ENCODE measurements at regions not wholly inside any gene's neighbourhood (a gene's known extent, or its start where the extent isn't known, plus 50 kb on each side); places are given as distances from the start of the nearest gene placed in this dataset.

DNA sequence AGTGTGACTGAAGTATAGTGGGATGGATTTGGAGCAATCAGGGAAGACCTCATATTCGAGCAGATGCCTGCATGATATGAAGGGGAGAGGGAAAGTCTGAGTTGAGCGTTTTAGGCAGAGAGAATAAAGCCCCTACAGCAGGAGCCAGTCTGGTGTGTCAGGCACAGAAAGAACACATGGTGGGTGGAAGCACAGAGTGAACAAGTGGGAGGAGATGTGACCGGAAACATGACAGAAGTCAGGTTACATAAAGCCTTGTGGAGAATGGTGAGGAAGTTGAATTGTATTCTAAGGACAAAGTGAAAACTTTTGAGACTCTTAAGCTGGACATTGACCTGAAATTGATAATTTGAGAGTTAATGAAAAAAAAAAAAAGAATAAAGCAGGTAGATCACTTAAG lies 541.0 kb downstream of the PLOD2 start:
- TF ChIP-seq, protein P1, sequence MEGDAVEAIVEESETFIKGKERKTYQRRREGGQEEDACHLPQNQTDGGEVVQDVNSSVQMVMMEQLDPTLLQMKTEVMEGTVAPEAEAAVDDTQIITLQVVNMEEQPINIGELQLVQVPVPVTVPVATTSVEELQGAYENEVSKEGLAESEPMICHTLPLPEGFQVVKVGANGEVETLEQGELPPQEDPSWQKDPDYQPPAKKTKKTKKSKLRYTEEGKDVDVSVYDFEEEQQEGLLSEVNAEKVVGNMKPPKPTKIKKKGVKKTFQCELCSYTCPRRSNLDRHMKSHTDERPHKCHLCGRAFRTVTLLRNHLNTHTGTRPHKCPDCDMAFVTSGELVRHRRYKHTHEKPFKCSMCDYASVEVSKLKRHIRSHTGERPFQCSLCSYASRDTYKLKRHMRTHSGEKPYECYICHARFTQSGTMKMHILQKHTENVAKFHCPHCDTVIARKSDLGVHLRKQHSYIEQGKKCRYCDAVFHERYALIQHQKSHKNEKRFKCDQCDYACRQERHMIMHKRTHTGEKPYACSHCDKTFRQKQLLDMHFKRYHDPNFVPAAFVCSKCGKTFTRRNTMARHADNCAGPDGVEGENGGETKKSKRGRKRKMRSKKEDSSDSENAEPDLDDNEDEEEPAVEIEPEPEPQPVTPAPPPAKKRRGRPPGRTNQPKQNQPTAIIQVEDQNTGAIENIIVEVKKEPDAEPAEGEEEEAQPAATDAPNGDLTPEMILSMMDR (IDR thresholded peaks at IDR 0.05), result no peak
- no peak for DNase-seq
- no peaks in the 10 kb centered on the region for H3K4me1 Mint-ChIP-seq (ENCODE audit: low read depth)
- peaks cover 54% of the 10 kb centered on the region for H3K9me3 Mint-ChIP-seq
- peaks cover 19% of the 10 kb centered on the region for H3K36me3 Mint-ChIP-seq (ENCODE audit: low read depth)
- no peak overlapping the region for H3K4me3 Mint-ChIP-seq
- no peak overlapping the region for H3K27ac Mint-ChIP-seq
- H3K27me3 Mint-ChIP-seq (ENCODE audit: insufficient read depth), result no peaks in the 10 kb centered on the region

DNA sequence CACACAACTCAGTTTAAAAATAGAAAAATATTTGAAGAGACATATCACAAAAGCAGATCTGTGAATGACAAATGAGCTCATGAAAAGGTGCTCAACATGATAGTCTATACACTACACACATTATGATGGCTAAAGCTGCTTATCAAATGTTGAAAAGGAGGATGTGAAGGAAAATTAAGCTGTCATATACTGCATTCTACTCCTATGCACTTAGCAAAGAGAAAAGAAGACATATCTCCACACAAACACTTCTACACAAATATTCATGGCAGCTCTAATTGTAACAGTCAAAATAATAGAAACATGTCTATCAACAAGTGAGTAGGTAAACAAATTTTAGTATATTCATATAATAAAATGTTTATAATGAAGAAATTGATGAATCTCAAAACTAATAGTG lies 540.5 kb downstream of the PLOD2 start:
- TF ChIP-seq, protein P1 (IDR thresholded peaks at IDR 0.05), result no peak
- Mint-ChIP-seq H3K4me3 (no peak overlapping the region), H3K36me3 (ENCODE audit: low read depth) (peaks cover 19% of the 10 kb centered on the region), H3K27ac (no peak overlapping the region), H3K9me3 (peaks cover 54% of the 10 kb centered on the region), H3K4me1 (ENCODE audit: low read depth) (no peaks in the 10 kb centered on the region), H3K27me3 (ENCODE audit: insufficient read depth) (no peaks in the 10 kb centered on the region)
- no peak for DNase-seq

DNA sequence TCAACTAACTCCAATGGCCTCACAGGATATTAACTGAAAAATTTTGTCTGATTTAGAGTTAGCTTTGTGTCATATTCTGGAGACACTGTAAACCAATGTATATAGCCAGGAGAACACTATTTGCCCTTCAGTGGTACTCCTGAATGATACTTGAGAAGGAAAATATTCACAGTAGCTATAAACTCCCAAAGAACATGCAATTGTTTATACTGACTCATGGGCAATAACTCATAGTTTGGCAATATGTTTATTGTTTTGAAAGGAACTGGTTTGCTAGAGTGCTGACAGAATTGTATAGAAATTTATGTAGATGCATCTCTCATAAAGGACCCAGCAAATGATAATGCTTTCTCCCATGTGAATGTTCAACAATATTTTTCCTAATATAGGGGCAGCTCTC lies 537.6 kb downstream of the PLOD2 start:
- no peak for DNase-seq
- peaks cover 42% of the 10 kb centered on the region for H3K9me3 Mint-ChIP-seq
- H3K27me3 Mint-ChIP-seq (ENCODE audit: insufficient read depth), result no peaks in the 10 kb centered on the region
- H3K36me3 Mint-ChIP-seq (ENCODE audit: low read depth), result peaks cover 15% of the 10 kb centered on the region
- TF ChIP-seq, protein P1 (IDR thresholded peaks at IDR 0.05), result no peak
- H3K4me1 Mint-ChIP-seq (ENCODE audit: low read depth), result no peaks in the 10 kb centered on the region
- H3K27ac Mint-ChIP-seq, result no peak overlapping the region
- H3K4me3 Mint-ChIP-seq, result no peak overlapping the region

DNA sequence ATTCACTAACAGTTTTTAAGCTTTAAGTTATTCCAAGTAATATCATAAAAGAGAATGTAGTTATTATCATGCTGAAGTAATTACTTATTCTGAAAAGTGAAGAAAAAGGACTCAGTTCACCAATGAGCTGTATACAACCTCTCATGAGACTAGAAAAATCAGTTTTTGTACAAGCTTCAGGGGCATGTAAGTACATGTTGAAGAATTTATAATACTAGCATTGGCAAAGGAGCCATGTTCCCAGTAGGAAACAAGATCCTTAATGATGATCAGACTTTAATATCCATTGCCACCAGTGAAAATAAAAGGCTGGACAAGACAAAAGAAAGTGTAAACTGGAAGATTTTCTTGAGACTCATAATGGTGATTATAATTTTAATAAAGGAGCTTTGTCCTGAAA lies 532.8 kb downstream of the PLOD2 start:
- Mint-ChIP-seq H3K36me3 (ENCODE audit: low read depth) (peaks cover 5% of the 10 kb centered on the region; the same call in 1 of the 2 replicates), H3K27me3 (ENCODE audit: insufficient read depth) (no peaks in the 10 kb centered on the region), H3K9me3 (peaks cover 40% of the 10 kb centered on the region), H3K4me3 (no peak overlapping the region), H3K4me1 (ENCODE audit: low read depth) (no peaks in the 10 kb centered on the region), H3K27ac (no peak overlapping the region)
- DNase-seq, result no peak
- TF ChIP-seq, protein P1 (IDR thresholded peaks at IDR 0.05), result no peak

DNA sequence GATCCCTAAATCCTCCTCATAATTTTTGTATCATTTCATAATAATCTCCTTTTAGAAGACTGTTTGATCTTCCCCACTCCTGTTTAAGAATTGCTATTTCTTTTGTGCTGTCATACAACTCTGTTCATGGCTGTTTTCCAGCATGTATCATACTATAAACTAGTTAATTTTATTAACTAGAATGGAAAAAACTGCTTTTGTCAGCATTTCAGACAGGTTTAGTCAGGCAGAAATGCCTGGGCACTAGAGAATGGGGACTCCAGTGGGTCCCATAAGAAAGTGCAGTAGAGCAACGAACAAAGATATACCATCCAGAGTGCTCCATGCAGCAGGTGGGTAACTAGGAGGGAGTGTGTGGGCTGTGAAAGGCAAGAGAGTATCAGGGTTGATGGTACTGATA lies 523.9 kb downstream of the PLOD2 start:
- Mint-ChIP-seq H3K9me3 (peaks cover 28% of the 10 kb centered on the region), H3K36me3 (ENCODE audit: low read depth) (no peaks in the 10 kb centered on the region), H3K4me1 (ENCODE audit: low read depth) (no peaks in the 10 kb centered on the region), H3K4me3 (no peak overlapping the region), H3K27me3 (ENCODE audit: insufficient read depth) (no peaks in the 10 kb centered on the region), H3K27ac (no peak overlapping the region)
- TF ChIP-seq, protein P1 (IDR thresholded peaks at IDR 0.05), result no peak
- no peak for DNase-seq

DNA sequence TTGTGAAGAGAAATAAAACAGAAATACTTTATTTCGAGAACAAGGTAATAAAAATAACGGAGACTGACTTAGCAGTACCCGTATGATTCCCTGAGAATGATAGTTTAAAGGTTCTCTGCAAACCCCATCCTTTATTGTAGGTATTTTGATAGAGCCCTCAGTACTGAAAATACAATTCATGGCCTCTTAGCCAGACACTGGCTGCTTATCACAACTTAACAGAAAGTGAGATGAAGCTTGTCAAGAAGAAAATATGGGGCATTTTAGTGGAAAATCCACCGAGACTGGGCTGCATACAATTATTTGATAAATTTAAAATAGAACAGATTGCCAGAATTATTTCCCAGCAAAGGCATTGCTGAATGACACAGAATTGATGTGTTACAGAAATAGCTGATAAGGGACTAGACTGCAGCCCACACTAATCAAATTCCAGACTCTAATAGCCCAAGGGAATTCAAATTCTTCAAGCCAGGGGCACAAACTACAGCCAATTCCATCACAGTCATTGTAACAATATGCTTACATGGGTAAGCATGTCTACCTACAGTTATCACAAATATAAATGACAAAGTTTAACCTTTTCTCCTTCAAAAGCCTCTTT lies 521.9 kb downstream of the PLOD2 start:
- peaks cover 28% of the 10 kb centered on the region for H3K9me3 Mint-ChIP-seq
- H3K4me1 Mint-ChIP-seq (ENCODE audit: low read depth), result no peaks in the 10 kb centered on the region
- H3K27me3 Mint-ChIP-seq (ENCODE audit: insufficient read depth), result no peaks in the 10 kb centered on the region
- no peak for DNase-seq
- H3K36me3 Mint-ChIP-seq (ENCODE audit: low read depth), result no peaks in the 10 kb centered on the region; the same call in 1 of the 2 replicates
- H3K27ac Mint-ChIP-seq, result no peak overlapping the region
- H3K4me3 Mint-ChIP-seq, result no peak overlapping the region
- TF ChIP-seq, protein P1 (IDR thresholded peaks at IDR 0.05), result no peak
